ENCODE measurements at regions not wholly inside any gene's neighbourhood (a gene's known extent, or its start where the extent isn't known, plus 50 kb on each side); places are given as distances from the start of the nearest gene placed in this dataset.

GRCh38 chr20:53824779-53825178, 231.1 kb upstream of the ZNF217 start:
- no peak for TF ChIP-seq CTCF (IDR thresholded peaks at IDR 0.05 in 8 of 11, conservative IDR thresholded peaks at IDR 0.05 in 3 of 11)
- no peak for TF ChIP-seq POLR2A (IDR thresholded peaks at IDR 0.05)

All from spleen (tissue), 7 donors.